SHP77 (cell line): ENCODE measurements at regions not wholly inside any gene's neighbourhood (a gene's known extent, or its start where the extent isn't known, plus 50 kb on each side); places are given as distances from the start of the nearest gene placed in this dataset.

Experiments used
- DNase-seq, 2 experiments: peaks; one replicate each; lab custom pipeline; 2025; lab: John Stamatoyannopoulos, UW

GRCh38 chr1:25080294-25081209, 150.5 kb upstream of the RUNX3 start:
- no peak for DNase-seq

- DNase-seq: no peak
Observed at GRCh38 chr1:25079048-25079447, 149.0 kb upstream of the RUNX3 start.

- DNase-seq: no peak
Observed at GRCh38 chr1:25074351-25075227, 144.5 kb upstream of the RUNX3 start.

- DNase-seq: no peak
Observed at GRCh38 chr1:25073640-25074270, 143.7 kb upstream of the RUNX3 start.

- no peak for DNase-seq
Observed at GRCh38 chr1:25072461-25072860, 142.4 kb upstream of the RUNX3 start.

GRCh38 chr1:25068829-25069228, 138.8 kb upstream of the RUNX3 start:
- no peak for DNase-seq

- no peak for DNase-seq
Observed at GRCh38 chr1:25068316-25068715, 138.2 kb upstream of the RUNX3 start.

- DNase-seq: no peak
Observed at GRCh38 chr1:25067518-25068251, 137.6 kb upstream of the RUNX3 start.

GRCh38 chr1:25066731-25067517, 136.8 kb upstream of the RUNX3 start:
- DNase-seq: peak in 1 of 2 experiments; percentile 13

GRCh38 chr1:25066256-25066655, 136.2 kb upstream of the RUNX3 start:
- no peak for DNase-seq

- DNase-seq: no peak
Observed at GRCh38 chr1:25065795-25066238, 135.7 kb upstream of the RUNX3 start.

GRCh38 chr1:25065321-25065721, 135.2 kb upstream of the RUNX3 start:
- DNase-seq: no peak

- DNase-seq: no peak
Observed at GRCh38 chr1:25064465-25065240, 134.6 kb upstream of the RUNX3 start.

GRCh38 chr1:25063591-25064416, 133.7 kb upstream of the RUNX3 start:
- no peak for DNase-seq

GRCh38 chr1:25062621-25063255, 132.7 kb upstream of the RUNX3 start:
- no peak for DNase-seq

GRCh38 chr1:25061261-25061995, 131.4 kb upstream of the RUNX3 start:
- DNase-seq: no peak

GRCh38 chr1:25057188-25057587, 127.1 kb upstream of the RUNX3 start:
- no peak for DNase-seq

- DNase-seq: no peak
Observed at GRCh38 chr1:25056536-25056935, 126.5 kb upstream of the RUNX3 start.
